GM12873 (cell line): ENCODE measurements at regions not wholly inside any gene's neighbourhood (a gene's known extent, or its start where the extent isn't known, plus 50 kb on each side); places are given as distances from the start of the nearest gene placed in this dataset.

Experiments
- CTCF ChIP-seq: IDR thresholded peaks from 2 replicates; pipeline ENCODE4 v1.5.1; 2012; ENCODE audit warnings: low read depth, mild to moderate bottlenecking, moderate library complexity, low read length, control low read depth; ENCODE audit not compliant: insufficient read depth; ENCODE audit errors: missing control alignments

DNA sequence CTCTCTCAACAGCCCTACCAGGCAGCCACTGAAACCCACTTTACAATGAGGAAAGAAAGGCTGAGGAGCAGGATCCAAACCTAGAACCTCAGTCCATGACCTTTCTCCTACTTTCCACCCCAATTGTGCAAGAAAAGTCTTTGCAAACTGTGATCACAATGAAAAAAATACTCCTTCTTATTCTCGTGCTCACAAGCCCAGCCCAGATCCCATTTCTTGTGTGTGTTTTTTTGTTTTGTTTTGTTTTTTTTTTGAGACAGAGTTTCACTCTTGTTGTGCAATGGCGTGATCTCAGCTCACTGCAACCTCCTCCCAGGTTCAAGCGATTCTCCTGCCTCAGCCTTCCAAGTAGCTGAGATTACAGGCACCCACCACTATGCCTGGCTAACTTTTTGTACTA is 97.7 kb downstream of the CRYAA start:
- no peak for TF ChIP-seq CTCF

- no peak for TF ChIP-seq CTCF
Measured at GRCh38 chr21:43262427-43262826, 93.6 kb downstream of the CRYAA start.
